ENCODE measurements at regions not wholly inside any gene's neighbourhood (a gene's known extent, or its start where the extent isn't known, plus 50 kb on each side); places are given as distances from the start of the nearest gene placed in this dataset.

- Histone ChIP-seq H3K36me3 (ENCODE audit: insufficient read depth, low read length) (no peaks in the 10 kb centered on the region), H3K27ac (ENCODE audit: low read length) (no peak overlapping the region), H4K20me1 (ENCODE audit: insufficient read depth) (no peaks in the 10 kb centered on the region), H3K4me3 (ENCODE audit: low read length) (no peak overlapping the region), H2AFZ (ENCODE audit: low read depth, low read length) (no peak overlapping the region), H3K4me2 (ENCODE audit: low read length) (no peak overlapping the region), H3K9me2 (ENCODE audit: insufficient read depth, low read length) (no peaks in the 10 kb centered on the region), H3K27me3 (ENCODE audit: insufficient read depth, low read depth, low read length) (no peaks in the 10 kb centered on the region), H3K79me2 (replicated peaks; ENCODE audit: insufficient read depth, low read length) (no peaks in the 10 kb centered on the region), H3K9ac (ENCODE audit: low read length) (no peak overlapping the region), H3K9me3 (ENCODE audit: low read length) (no peaks in the 10 kb centered on the region), H3F3A (ENCODE audit: insufficient read depth, low read length, poor library complexity, severe bottlenecking) (no peaks in the 10 kb centered on the region)
- no peak for TF ChIP-seq TAF1 (IDR thresholded peaks at IDR 0.05; ENCODE audit: low read depth)
- no peak for TF ChIP-seq EP300 (conservative IDR thresholded peaks at IDR 0.05; ENCODE audit: poor library complexity, severe bottlenecking)
- no peak for TF ChIP-seq MXI1 (conservative IDR thresholded peaks at IDR 0.05; ENCODE audit: poor library complexity, severe bottlenecking)
- no peak for TF ChIP-seq RAD21 (conservative IDR thresholded peaks at IDR 0.05)
- TF ChIP-seq, protein P1, sequence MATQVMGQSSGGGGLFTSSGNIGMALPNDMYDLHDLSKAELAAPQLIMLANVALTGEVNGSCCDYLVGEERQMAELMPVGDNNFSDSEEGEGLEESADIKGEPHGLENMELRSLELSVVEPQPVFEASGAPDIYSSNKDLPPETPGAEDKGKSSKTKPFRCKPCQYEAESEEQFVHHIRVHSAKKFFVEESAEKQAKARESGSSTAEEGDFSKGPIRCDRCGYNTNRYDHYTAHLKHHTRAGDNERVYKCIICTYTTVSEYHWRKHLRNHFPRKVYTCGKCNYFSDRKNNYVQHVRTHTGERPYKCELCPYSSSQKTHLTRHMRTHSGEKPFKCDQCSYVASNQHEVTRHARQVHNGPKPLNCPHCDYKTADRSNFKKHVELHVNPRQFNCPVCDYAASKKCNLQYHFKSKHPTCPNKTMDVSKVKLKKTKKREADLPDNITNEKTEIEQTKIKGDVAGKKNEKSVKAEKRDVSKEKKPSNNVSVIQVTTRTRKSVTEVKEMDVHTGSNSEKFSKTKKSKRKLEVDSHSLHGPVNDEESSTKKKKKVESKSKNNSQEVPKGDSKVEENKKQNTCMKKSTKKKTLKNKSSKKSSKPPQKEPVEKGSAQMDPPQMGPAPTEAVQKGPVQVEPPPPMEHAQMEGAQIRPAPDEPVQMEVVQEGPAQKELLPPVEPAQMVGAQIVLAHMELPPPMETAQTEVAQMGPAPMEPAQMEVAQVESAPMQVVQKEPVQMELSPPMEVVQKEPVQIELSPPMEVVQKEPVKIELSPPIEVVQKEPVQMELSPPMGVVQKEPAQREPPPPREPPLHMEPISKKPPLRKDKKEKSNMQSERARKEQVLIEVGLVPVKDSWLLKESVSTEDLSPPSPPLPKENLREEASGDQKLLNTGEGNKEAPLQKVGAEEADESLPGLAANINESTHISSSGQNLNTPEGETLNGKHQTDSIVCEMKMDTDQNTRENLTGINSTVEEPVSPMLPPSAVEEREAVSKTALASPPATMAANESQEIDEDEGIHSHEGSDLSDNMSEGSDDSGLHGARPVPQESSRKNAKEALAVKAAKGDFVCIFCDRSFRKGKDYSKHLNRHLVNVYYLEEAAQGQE (IDR thresholded peaks at IDR 0.05; ENCODE audit: borderline replicate concordance): no peak
- TF ChIP-seq SMC3 (conservative IDR thresholded peaks at IDR 0.05; ENCODE audit: poor library complexity): no peak
- TF ChIP-seq POLR2AphosphoS5 (IDR thresholded peaks at IDR 0.05): no peak
- TF ChIP-seq, protein P2, sequence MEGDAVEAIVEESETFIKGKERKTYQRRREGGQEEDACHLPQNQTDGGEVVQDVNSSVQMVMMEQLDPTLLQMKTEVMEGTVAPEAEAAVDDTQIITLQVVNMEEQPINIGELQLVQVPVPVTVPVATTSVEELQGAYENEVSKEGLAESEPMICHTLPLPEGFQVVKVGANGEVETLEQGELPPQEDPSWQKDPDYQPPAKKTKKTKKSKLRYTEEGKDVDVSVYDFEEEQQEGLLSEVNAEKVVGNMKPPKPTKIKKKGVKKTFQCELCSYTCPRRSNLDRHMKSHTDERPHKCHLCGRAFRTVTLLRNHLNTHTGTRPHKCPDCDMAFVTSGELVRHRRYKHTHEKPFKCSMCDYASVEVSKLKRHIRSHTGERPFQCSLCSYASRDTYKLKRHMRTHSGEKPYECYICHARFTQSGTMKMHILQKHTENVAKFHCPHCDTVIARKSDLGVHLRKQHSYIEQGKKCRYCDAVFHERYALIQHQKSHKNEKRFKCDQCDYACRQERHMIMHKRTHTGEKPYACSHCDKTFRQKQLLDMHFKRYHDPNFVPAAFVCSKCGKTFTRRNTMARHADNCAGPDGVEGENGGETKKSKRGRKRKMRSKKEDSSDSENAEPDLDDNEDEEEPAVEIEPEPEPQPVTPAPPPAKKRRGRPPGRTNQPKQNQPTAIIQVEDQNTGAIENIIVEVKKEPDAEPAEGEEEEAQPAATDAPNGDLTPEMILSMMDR (IDR thresholded peaks at IDR 0.05; ENCODE audit: poor library complexity, severe bottlenecking): no peak
- no peak for TF ChIP-seq EZH2 (IDR thresholded peaks at IDR 0.05; ENCODE audit: borderline replicate concordance, insufficient read depth, low read length, poor library complexity, severe bottlenecking)
These were observed 690.4 kb downstream of the SLCO4C1 start for GRCh38 chr5:101605700-101606099.

DNA sequence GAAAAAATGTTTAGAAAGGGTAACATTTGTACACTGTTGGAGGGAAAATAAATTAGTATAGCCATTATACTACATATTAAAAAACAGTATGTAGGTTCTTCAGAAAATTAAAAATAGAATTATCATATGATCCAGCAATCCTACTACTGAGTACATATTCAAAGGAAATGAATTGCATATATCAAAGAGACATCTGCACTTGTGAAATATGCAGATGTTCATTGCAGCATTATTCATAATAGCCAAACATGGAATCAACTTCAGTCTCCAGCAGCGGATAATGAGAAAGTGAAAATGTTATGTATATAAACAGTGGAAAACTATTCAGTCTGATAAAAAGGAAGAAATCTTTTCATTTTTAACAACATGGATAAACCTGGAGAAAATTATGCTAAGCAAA is 695.5 kb downstream of the SLCO4C1 start:
- H3K9me3 ChIP-seq (ENCODE audit: low read length): no peaks in the 10 kb centered on the region
- H3K4me3 ChIP-seq (ENCODE audit: low read length): no peak overlapping the region
- H3K9me2 ChIP-seq (ENCODE audit: insufficient read depth, low read length): no peaks in the 10 kb centered on the region
- no peak overlapping the region for H3K4me2 ChIP-seq (ENCODE audit: low read length)
- no peak overlapping the region for H3K27ac ChIP-seq (ENCODE audit: low read length)
- TF ChIP-seq TAF1 (IDR thresholded peaks at IDR 0.05; ENCODE audit: low read depth) (no peak), RAD21 (conservative IDR thresholded peaks at IDR 0.05) (no peak), POLR2AphosphoS5 (IDR thresholded peaks at IDR 0.05) (no peak), MXI1 (conservative IDR thresholded peaks at IDR 0.05; ENCODE audit: poor library complexity, severe bottlenecking) (no peak), EZH2 (IDR thresholded peaks at IDR 0.05; ENCODE audit: borderline replicate concordance, insufficient read depth, low read length, poor library complexity, severe bottlenecking) (no peak), SMC3 (conservative IDR thresholded peaks at IDR 0.05; ENCODE audit: poor library complexity) (no peak), EP300 (conservative IDR thresholded peaks at IDR 0.05; ENCODE audit: poor library complexity, severe bottlenecking) (no peak)
- TF ChIP-seq, protein P1 (IDR thresholded peaks at IDR 0.05; ENCODE audit: borderline replicate concordance): no peak
- TF ChIP-seq, protein P2 (IDR thresholded peaks at IDR 0.05; ENCODE audit: poor library complexity, severe bottlenecking): no peak
- no peaks in the 10 kb centered on the region for H3F3A ChIP-seq (ENCODE audit: insufficient read depth, low read length, poor library complexity, severe bottlenecking)
- H4K20me1 ChIP-seq (ENCODE audit: insufficient read depth): no peaks in the 10 kb centered on the region
- no peak overlapping the region for H2AFZ ChIP-seq (ENCODE audit: low read depth, low read length)
- no peaks in the 10 kb centered on the region for H3K79me2 ChIP-seq (replicated peaks; ENCODE audit: insufficient read depth, low read length)
- no peaks in the 10 kb centered on the region for H3K36me3 ChIP-seq (ENCODE audit: insufficient read depth, low read length)
- H3K27me3 ChIP-seq (ENCODE audit: insufficient read depth, low read depth, low read length): no peaks in the 10 kb centered on the region
- H3K9ac ChIP-seq (ENCODE audit: low read length): no peak overlapping the region
